ENCODE measurements at regions not wholly inside any gene's neighbourhood (a gene's known extent, or its start where the extent isn't known, plus 50 kb on each side); places are given as distances from the start of the nearest gene placed in this dataset.
A peak's percentile ranks its signal among the peaks of the same experiment; 100 is the strongest.
"Not testable (repeated sequence)": the region's sequence is repeated elsewhere in the genome, so short reads cannot be mapped to it uniquely, and the experiment has no call there.

DNA sequence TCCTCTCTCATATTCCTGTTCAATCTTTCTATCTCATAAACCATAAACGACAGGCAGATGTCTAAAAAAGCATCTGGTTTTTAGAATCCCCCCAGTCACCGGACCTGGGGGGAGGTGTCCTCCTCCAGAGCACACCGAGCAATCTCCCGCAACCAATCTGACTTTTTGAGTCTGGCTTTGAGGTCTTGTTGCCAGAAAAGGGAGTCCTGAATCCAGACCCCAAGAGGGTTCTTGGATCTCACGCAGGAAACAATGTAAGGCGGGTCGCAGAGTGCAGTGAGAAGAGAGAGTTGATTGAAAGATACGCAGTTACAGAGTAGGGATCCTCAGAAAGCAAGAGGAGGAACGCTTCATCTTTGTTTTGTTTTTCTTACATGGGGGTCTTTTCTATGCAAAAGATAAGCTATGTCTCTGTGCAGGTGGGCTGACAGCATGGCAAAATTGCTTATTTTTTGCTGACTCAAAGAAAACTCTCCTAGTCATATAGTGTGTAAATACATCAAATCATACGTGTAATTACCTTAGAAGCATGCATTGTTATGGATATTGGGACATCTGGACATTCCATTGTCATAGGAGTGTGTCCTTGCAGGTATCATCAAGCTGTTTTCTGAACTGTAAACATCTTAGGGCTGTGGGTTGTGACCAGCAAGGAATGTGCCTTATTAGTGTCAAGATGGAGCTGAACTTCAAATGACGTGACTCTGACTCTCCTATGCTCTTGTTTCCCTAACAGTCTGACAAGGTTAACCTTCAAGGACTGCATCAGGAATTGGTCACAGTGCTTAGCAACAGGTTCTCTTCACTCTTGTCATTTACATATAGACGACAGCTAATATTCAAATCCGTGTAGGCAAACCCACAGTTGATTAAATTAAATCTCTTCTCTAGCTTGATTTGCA, 159.3 kb upstream of the DAPK1 start:
- DNase-seq, result peak; percentile 2

DNA sequence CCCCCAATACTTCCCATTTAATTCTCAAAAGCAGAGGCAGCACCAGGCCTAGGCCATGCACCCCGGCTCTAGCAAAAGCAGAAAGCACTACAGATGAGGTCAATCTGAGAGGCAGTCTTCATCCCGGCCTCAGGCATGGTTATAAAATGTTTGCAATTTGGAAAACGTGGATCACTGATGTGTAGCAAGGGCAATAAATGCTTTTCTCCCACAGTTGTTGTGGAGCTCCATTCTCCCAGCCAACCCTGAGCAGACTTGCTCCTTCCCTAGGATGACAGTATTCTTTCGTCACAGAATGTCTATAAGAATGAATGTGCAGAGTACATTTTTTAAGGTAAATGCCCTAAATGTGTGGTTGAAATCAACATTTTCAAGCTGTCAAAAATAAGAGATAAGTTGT, 157.3 kb upstream of the DAPK1 start:
- DNase-seq, result no peak

DNA sequence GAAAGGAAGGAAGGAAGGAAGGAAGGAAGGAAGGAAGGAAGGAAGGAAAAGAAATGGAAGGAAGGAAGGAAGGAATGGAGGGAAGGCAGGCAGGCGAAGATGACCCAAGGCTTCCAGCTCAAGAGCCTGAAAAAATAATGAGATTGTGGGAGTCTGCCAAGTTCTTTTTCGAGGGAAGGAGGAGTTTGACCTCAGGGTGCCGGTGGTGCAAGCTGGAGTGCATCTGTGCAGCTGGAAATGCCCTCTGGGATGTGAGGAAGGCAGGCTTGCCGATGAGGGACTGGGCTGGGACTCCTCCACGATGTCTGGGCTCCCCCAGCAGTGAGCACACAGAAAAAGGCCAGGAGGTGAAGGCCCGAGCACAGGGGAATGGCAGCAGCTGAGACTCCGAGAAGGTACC, 154.9 kb upstream of the DAPK1 start:
- no peak for DNase-seq

DNA sequence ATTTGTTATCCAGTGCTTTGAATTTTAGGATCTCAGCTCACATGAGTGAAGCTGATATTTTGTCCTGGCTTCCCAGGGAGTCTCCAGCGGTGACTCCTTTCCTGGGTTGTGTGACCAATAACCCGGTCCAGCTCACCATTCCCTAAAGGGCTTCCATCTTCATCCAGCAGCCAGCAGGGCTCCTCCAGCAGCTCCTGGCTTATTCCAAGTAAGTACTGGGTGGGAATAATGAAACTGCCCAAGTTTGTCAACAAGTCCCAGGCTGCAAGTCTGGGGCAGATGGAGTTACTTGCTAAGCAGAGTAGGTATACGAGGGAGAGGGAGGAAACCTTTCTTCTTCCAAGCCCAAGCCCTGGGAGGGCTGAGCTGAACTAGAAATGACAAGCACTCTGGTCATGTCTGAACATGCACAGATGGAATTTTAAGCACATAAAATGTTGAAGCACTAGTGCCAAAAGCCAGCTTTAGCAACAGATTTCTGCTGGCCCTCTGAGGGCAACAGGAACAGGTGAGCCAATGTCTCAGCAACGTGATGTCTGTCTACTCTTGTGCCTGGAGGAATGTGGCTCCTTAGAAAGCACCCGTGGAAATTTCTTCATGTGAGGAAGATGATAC, 153.7 kb upstream of the DAPK1 start:
- DNase-seq, result no peak

DNA sequence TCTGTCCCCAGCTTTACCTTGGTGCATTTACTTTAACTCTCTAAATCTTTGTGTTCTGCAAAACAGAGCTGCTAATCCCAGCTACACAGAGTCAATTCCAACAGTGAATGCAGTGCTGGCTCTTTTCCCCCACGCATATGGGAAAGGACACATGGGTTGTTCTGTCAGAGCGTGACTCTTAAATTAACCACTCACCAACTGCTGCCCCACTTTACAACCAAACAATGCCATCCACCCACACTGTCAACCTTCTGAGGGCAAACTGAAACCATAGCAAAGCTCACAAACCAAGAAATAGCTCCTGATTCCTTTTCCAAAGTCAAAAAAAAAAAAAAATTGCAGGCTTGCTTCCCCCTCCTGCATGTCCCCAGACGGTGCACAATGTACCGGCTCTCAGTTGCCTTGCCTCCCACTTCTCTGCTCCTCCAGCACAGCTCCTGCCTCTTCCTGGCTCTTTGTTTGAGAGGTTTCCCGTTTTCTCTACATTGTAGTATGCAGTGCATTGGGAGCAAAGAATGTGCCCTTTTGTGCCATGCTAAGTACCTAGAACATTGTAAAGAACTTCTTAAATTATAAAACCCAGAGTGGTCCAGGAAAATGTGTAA, 151.5 kb upstream of the DAPK1 start:
- no peak for DNase-seq

DNA sequence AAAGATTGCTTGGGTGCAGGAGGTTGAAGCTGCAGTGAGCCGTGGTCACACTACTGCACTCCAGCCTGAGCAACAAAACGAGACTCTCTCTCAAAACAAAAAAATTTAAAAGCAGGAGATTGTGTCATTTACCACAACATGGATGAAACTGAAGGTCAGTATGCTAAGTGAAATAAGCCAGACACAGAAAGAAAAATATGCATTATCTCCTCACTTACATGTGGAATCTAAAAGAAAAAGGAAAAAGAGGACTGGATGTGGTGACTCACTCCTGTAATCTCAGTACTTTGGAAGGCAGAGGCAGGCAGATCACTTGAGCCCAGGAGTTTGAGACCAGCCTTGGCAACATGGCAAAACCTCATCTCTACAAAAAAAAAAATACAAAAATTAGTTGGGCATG, 146.8 kb upstream of the DAPK1 start:
- DNase-seq, result no peak

DNA sequence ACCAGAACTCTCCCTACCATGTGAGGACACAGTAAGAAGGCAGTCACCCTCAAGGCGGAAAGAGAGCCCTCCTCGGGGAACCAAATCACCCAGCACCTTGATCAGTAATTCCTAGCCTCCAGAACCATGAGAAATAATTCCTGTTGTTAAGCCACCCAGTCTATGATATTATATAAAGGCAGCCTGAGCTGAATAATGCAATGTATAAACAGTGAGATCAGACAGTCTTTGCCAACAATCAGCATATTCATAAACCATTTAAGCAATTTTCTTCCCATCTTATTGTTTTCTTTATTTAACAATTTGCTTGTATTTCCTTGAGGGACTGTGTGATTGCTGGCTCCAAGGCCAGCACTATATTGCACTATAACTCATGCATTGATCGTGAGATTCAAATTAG, 144.4 kb upstream of the DAPK1 start:
- no peak for DNase-seq

DNA sequence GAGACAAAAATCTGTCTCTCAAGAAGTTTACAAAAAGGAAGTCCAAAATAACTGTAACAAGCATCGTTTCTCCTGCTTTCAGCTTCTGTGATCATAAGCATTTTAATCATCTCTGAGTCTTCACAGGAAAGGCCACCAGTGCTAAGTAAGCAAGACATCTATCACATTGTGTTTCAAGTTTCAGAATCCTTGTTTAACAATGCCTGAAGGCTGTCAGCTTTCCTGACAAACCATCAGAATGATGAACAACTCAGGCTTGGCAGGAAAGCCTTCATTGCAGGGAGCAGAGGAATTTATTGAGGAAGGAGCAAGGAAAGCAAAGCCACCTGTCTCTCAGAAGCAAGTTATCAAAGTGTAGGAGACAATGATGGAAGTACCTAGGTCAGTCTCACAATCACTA, 143.5 kb upstream of the DAPK1 start:
- DNase-seq, result no peak

DNA sequence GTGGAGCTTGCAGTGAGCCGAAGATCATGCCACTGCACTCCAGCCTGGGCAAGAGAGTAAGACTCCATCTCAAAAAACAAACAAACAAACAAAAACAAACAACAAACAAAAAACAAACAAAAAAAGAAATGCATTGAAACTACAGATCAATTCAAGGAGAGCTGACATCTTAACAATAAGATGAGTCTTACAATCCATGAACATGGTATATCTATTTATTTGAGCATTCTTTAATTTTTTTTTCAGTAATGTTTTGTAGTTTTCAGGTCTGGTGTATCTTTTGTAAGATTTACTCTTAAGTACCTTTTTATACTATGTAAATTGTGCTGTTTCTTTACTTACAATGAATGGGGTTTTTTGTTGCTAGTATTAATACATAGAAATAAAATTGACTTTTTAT, 140.1 kb upstream of the DAPK1 start:
- DNase-seq, result no peak

DNA sequence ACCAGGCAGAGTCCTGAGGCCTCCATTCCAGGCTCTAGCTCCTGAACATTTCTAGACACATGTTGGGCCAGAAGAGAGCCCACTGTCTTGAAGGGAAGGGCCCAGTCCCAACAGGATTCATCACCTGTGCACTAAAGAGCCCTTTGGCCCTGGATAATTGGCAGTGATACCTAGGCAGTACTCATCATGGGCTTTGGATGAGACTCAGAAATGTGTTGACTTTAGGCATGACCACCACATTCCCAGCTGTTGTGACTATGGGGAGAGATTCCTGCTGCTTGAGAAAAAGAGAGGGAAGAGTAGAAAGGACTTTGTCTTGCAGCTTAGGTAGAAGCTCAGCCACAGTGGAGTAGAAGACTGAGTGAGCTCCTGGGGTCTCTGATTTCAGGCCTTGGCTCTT, 138.4 kb upstream of the DAPK1 start:
- DNase-seq, result no peak

DNA sequence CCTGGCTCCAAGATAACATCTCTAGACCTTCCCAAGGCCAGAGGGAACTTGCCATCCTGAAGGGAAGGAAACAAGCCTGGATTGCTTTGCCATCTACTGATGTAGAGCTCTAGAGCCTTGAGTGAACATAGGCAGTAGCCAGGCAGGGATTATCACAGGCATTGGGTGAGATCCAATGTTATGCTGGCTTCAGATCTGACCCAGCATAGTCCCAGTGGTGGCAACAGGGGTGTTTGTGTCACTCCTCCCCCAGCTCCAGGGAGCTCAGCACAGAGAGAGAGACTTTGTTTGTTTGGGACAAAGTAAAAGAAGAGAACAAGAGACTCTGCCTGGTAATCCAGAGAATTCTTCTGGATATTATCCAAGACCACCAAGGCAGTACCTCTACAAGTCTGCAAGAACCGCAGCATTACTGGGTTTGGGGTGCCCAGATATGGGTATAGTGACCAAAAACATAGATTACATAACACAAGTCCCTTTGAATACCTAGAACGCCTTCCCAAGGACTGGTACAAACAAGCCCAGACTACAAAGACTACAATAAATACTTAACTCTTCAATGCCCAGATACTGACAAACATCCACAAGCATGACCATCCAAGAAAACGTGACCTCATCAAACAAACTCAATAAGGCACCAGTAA, 137.6 kb upstream of the DAPK1 start:
- no peak for DNase-seq

DNA sequence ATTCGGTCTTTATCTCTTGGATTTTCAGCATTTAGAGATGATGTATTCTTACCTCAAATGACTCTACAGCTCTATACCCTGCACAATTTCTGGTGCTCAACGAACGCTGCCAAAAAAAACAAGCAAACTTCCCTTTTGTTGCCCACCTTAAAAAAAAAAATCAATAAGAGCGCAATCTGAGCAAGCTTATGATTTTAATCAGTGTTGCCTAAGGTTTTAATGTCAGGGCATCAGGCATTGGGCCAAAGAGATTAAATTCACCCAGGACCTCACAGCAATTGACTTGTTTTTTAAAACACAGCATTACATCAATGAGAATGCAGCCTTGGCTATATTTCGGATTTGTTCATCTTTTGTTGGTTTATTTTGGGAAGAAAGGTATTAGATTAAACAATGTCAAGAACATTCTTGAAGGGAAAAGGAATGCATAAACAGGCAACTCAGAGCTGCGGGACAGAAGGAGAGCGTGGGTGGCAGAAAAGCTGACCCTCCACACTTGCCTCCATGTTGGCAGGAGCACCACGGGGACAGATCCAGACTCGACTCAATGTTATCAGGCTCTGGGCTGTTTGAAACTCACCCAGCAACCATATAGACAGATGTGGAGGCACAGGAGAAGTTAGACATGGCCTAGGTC, 127.5 kb upstream of the DAPK1 start:
- no peak for DNase-seq

DNA sequence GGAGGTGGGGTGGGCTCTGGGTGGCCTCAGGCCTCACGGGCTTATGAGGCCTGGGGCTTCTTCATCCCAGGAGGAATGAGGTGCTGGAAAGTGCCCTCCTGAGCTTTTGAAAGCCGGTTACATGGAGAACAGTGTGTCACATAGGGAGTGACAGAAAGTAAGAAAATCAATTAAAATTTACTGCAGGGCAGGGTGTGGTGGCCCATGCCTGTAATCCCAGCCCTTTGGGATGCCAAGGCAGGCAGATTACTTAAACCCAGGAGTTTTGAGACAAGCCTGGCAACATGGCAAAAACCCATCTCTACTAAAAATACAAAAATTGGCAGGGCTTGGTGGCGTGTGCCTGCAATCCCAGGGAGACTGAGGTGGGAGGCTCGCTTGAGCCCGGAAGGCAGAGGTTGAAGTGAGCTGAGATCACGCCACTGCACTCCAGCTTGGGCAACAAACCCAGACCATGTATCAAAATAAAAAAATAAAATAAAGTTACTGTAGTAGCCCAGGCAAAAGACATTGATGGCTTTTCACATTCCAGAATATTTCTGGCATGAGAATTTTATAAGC, 125.8 kb upstream of the DAPK1 start:
- DNase-seq, result no peak

DNA sequence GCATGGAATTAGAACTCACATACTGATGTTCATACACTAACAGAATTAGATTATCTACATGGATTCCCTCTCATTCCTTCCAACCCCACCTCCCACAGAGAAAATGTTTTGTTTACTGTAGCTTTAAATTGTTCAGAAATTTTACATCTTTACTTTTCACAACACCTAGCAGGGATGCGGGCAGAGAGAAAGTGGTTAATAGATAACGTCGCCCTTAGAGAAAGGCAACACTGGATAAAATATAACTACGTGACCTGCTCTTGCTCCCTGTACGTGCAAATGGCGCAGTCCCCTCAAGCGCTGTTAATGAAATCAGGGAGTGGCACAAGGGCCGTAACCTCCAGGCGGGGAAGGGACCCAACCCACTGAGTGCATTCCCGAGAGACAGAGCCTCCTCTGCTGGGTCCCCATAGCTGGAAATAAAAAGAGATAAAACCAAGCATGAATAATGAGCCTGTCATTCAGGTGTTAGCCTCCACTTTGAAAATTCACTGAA, 125.3 kb upstream of the DAPK1 start:
- DNase-seq, result peak; percentile 39

DNA sequence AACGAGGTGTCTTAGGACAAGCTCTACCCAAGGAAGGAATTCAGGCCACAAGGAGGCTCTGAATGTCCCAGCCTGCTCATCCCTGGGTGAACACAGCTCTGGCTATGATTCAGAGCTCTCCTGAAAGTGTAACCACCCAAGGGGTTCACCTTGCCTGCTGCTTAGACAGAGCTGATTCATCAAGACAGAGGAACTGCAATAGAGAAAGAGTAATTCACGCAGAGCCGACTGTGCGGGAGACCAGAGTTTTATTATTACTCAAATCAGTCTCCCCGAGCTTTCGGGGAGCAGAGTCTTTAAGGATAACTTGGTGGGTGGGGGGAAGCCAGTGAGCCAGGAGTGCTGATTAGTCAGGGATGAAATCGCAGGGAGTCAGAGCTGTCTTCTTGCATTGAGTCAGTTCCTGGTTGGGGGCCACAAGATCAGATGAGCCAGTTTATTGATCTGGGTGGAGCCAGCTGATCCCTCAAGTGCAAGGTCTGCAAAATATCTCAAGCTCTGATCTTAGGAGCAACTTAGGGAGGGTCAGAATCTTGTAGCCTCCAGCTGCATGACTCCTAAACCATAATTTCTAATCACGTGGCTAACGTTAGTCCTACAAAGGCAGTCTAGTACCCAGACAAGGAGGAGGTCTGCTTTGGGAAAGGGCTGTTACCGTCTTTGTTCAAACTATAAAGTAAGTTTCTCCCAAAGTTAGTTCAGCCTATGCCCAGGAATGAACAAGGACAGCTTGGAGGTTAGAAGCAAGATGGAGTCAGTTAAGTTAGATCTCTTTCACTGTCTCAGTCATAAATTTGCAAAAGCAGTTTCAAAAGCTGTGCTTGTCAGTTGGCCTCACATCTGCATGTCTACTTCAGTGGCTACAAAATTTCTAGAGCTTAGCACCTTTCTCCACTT, 123.4 kb upstream of the DAPK1 start:
- not testable (repeated sequence) for DNase-seq

DNA sequence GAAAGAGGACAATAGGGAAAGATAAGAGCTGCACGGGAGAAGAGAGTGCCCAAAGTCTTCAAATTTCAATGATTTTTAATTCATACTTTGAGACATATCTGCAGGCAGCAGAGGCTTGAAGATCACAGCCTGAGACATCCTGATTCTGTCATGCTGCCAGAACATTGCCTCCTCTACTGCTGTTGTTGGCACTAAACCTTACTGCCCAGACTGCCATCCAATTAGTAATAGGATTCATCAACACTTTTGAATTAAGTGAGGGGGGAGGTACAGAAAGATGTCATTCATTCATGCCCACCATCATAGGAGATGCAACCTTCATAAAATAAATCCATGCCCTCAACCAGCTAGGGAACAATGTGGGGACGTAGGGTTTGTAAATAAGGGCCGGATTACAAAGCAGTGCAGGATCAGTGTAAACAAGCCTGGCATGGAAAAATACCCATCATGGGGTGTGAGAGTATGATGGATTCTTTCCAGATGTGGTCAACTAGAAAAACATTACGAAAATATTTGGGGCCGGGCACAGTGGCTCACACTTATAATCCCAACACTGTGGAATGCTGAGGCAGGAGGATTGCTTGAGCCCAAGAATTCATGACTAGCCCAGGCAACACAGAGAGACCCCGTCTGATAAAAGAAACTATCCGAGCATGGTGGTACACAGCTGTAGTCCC, 122.1 kb upstream of the DAPK1 start:
- no peak for DNase-seq

DNA sequence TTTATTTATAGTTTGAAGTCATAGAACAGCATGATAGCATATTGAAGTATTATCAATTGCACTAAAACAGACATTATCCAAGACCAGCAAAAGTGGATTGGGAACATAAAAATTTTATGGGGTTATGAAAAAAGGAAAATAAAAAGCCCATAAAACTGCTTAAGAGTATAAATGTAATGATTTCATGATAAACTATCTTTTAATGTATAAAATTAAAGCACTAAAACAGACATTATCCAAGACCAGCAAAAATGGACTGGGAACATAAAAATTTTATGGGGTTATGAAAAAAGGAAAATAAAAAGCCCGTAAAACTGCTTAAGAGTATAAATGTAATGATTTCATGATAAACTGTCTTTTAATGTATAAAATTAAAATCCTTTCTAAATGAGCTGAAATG, 119.0 kb upstream of the DAPK1 start:
- no peak for DNase-seq

DNA sequence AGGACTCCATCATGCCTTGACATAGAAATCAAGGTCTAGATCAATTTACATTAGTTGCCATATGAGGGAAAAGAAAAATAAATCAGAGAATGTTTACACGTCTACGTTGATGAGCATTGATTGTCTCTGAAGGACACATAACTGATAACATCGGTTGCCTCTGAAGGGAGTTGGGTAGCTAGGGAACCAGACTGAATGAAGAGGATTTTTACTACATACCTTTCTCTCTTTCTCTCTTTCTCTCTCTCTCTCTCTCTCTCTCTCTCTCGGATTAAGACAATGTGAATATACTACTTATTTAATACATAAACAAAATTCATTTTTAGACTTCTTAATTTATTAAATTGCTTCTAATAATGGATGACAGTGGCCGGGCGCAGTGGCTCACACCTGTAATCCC, 118.4 kb upstream of the DAPK1 start:
- DNase-seq, result no peak

DNA sequence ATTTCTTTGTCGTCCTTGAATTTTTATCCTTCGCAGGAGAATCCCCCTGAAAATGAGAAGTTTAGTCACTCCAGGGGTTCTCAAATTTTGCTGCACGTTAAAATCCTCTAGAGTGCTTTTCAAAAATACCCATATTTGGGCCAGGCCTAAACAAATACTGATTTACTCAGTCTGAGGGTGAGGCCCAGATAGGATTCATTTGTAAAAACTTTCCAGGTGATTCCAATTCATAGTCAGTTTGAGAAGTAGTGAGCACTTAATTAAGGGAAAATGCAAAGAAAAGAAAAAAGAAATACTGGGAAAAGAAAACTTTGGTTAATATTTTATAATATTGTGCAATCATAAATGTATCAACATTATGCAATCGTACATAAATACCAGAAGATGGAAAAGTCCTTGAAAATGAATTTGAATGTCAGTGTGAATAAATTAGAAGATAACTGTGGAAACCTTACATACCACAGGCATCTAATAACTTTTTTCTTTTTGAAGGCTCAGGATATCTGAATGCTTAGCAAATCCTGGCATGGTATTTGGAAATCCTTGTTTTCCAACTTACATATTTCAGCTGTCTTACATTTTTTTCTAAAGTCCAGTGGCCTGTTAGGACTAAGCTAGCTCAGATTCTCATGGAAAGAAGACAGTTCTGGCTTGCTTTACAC, 116.5 kb upstream of the DAPK1 start:
- no peak for DNase-seq

DNA sequence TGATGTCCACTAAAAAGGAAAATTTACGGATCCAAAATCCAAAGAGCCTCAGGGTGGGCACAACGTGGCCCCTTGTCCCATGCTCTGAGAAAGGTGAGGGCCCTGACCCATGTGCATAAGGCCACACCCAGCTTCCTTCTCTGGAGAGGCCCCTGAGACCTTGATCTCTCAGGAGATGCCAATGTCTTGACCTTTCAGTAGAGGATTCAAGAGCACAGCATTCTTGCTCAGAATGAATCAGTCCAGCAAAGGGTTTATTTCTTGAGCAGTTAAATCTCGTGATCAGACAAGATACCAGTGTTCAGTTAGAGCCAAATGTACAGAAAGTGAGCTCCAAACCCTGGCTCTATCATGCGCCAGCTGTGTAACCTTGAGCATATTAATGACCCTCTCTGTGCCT, 115.9 kb upstream of the DAPK1 start:
- DNase-seq, result no peak

Measured in NCI-H748 treated with DMSO at 0.1 percent for 48 hours (cell line).